EH (cell line): ENCODE measurements at regions not wholly inside any gene's neighbourhood (a gene's known extent, or its start where the extent isn't known, plus 50 kb on each side); places are given as distances from the start of the nearest gene placed in this dataset.
A peak's percentile ranks its signal among the peaks of the same experiment; 100 is the strongest.
"Not testable (repeated sequence)": the region's sequence is repeated elsewhere in the genome, so short reads cannot be mapped to it uniquely, and the experiment has no call there.

Source experiments
- DNase-seq: peaks from one replicate; pipeline ENCODE4 v3.0.0-alpha.2; 2015; ENCODE audit warnings: low read depth

DNA sequence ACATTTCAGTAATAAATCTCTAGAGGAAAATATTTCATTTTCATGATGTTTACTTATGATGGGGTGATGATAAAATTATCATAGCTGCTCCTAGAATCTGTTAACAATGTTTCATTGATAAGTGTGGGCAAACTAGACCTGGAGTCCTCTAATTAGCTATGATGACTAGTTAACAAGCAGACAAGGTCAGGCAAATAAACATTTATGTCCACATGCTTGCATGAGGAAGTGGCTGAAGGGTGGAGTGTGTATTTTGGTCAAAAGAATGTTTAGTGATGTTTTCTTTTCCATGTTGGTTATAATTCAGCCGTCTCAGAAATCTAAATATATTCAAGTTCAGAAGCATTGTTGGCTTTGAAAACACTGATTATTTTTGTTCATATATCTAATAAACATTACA, 99.9 kb upstream of the FN1 start:
- DNase-seq, result peak; percentile 79

DNA sequence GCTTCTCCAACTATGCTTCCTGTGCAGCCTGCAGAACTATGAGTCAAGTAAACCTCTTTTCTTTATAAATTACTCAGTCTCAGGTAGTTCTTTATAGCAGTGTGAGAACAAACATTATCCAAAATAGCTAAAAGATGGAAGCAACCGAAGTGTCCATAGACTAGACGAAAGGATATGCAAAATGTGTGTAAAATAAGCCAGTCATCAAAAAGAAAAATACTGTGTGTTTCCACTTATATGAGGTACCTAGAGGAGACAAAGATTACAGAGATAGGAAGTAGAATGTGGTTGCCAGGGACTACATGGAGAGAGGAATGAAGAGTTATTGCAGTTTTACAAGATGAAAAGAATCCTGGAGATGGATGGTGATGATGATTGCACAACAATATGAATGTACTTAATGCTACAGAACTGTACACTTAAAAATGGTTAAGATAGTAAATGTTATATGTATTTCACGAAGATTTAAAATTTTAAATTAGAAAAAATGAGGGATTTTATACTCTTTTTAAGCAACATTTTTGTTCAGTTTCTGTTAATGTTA, 99.3 kb upstream of the FN1 start:
- DNase-seq, result peak; percentile 83

DNA sequence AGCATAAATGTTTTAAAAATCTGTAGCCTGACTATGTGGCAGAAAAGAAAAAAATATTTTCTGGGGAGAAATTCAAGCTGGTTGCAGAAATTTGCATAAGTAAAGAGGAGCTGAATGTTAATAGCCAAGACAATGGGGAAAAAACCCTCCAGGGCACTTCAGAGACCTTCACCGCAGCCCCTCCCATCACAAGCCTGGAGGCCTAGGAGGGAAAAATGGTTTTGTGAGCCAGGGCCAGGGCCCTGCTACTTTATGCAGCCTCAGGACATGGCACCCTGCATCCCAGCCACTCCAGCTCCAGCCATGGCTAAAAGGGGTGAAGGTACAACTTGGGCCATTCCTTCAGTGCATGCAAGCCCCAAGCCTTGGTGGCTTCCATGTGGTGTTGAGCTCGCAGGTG, 97.8 kb upstream of the FN1 start:
- DNase-seq, result not testable (repeated sequence)

DNA sequence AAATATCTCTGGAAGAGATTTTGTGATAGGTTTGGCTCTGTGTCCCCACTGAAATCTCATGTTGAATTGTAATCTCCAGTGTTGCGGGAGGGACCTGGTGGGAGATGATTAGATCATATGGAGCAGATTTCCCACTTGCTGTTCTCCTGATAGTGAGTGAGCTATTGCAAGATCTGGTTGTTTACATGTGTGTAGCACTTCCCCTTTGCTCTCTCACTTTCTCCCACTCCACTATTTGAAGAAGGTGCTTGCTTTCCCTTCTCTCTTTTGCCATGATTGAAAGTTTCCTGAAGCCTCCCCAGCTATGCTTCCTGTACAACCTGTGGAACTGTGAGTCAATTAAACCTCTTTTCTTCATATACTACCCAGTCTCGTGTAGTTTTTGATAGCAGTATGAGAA, 97.0 kb upstream of the FN1 start:
- no peak for DNase-seq

DNA sequence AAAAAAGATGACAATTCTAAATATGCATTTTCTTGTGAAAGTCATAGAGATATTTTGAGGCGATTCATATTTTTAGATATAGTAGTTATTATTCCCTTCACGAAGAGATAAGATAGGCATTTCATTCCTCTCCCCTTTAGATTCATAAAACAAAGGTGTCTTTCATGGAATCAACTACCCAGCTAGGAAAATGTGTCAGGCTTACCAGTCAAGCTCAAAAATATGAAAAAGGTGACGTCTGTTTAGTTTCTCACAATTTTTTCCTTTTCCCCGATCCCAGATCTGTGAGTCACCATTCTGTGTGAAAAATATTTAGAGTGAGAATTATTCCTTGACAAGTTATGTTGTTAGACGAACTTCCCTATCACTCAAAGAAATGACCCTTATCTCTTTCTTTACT, 95.4 kb upstream of the FN1 start:
- DNase-seq, result peak; percentile 64

DNA sequence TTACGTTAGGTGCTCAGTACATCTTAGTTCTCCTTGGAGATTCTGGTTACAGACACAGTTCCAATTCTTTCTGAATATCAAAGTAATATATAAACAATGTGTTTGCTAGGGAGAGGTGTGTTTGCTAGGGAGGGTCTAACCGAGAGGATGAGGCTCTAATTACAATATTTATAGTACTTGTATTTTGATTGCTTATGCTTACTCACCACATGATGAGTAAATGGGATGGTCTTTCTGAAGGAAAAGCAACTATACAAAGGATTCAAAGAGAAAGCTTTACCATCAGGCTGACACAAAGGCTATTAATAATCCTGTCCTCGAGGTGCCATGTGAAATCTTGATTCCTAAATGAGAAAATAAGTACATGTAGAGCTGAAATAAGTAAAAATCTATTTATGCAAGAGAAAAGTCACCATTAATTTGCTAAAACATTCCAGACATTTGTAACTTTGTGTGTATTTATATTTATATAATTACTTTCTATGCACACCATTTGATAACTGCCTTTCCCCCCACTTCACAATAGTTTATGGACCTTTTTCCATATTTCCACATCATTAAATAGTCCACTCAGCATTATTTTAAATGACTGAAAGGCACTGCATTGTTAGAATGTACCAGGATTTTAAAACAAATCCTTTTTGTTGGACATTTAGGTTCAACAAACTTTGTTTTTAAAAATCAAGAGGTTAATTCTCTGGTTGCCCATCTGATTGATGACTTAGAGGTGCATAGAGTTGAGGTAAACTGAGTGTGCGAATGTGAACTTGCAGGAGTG, 94.5 kb upstream of the FN1 start:
- DNase-seq, result peak; percentile 56

DNA sequence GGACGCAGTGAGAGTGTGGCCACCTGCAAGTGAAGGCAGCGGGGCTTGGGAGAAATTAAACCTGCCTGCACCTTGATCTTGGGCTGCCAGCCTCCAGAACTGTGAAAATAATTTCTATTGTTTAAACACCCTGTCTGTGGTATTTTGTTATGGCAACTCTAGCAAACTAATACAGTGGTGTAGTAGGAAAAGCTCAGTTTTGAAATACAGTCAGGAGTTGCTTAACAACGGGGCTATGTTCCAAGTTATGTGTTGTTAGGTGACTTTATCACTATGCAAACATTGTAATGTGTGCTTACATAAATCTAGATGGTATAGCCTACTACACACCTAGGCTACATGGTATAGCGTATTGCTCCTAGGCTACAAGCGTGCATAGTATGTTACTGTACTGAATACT, 93.4 kb upstream of the FN1 start:
- peak; percentile 63 for DNase-seq

DNA sequence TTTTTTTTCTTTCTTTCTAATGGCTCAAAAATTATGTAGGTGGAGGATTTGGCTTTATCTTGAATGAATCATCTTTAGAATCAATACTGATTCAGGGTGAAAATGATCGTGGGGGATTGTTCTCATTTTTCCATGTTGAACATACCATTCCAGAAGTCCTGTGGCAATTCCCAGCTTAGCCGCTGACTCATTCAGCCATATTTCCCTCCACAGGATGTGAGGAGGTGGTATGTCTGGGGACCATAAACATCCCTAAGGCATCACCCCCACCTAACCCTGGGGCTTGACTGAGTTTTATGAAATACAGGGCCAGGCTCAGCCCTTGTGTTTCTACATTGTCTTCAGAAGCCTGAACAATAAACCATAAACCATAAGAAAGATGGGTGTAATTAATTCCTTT, 92.7 kb upstream of the FN1 start:
- DNase-seq, result peak; percentile 99

DNA sequence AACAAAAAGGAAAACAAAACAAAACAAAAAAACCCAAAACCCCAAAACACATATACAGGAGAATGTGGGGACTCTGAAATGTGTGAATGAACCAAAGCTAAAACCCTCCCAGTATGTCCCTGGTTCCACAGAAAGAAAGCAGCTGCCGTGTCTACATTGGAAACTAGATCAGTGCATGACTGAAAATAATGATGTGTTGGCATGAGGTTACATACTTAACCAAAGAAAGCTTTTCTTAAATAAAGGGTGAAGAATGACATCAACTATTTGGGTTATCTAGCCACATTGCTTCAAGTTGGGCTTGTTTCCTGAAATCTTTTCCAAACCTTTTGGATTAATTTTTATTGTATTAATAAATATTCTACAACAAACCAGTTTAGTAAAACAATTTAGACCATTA, 91.9 kb upstream of the FN1 start:
- peak; percentile 78 for DNase-seq

DNA sequence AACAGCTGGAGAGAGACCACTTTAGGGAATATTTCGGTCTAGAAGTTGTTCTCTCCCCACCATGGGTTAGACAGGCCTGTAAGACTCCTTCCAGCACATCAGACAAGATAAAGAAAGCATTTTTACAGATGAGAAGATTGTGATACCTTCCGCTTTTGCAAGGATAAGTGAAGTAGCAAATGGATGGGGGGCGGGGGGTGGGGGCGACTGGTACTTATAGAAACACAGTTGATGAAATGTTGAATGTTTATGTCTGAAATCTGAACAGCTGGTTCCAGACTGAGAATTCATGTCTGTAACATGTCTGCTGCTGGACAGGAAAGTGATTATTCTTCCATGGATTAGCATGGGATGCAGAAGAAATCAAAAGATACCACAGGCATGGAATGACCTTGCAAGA, 90.5 kb upstream of the FN1 start:
- no peak for DNase-seq

DNA sequence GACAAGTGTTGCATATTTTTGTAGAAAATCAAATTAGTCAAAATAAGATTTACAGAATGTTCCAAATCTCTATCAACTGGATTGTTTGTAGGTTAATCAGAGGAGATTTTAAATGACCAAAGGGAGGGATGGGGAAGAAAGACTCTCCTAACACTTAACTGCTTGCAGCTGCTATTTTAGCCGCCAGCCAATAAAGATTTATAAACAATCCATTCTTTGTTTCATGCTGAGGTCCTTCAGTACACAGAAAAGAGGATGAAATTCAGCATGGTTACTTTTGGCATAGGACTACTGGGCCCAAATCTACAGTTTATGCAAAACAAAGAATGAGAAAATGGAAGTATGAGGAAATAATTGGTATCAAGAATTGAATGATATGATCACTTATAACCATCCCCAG, 86.4 kb upstream of the FN1 start:
- peak; percentile 22 for DNase-seq

DNA sequence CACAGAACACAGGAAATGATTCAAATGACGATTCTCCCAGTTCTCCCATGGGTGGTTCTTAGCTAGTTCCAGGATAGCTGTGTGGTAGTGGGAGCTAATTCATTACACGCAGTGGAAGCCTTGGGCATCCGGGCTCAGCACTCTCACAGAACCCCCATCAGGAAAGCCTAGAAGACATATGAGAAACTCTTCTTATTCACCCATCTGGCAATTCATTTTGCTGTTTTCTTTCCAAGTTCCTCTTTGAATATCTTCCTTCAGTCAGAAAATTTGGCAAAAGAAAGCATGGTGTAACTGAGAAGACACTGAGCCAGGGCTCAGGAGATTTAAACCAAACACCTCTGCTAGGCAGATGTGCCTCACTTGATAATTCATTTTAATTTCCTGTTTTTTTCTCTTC, 85.2 kb upstream of the FN1 start:
- no peak for DNase-seq

DNA sequence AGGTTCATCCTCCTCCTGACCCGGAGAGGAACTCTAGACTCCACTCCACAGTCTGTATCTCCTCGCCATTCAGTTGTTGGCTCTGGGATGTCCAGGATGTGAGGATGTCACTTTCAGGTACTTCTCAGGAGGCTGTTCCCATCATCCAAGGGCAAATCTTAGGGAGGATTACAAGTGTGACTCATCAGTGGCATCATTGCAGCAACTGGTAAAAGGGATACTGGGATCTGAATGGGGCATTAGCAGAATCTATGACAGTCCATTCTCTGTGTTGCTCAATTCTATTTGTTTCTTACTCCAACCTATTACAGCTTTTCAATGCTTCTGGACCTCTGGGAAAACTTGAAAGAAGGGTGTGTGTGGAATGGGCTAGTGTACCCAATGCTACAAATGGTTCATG, 81.5 kb upstream of the FN1 start:
- DNase-seq, result no peak

DNA sequence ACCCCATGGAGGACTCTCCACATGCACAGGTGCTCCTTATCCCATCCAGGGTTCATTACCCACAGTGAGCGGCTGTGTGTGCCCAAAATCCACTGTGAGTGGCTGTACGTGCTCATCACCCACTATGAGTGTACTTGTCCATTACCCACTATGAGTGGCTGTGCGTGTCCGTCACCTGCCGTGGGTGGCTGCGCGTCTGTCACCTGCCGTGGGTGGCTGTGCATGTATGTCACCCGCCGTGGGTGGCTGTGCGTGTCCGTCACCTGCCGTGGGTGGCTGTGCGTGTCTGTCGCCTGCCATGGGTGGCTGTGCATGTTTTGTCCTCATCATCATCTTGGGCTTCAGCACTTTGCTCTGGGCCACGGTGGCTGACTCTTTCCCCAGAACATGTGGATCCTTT, 78.6 kb upstream of the FN1 start:
- DNase-seq, result no peak

DNA sequence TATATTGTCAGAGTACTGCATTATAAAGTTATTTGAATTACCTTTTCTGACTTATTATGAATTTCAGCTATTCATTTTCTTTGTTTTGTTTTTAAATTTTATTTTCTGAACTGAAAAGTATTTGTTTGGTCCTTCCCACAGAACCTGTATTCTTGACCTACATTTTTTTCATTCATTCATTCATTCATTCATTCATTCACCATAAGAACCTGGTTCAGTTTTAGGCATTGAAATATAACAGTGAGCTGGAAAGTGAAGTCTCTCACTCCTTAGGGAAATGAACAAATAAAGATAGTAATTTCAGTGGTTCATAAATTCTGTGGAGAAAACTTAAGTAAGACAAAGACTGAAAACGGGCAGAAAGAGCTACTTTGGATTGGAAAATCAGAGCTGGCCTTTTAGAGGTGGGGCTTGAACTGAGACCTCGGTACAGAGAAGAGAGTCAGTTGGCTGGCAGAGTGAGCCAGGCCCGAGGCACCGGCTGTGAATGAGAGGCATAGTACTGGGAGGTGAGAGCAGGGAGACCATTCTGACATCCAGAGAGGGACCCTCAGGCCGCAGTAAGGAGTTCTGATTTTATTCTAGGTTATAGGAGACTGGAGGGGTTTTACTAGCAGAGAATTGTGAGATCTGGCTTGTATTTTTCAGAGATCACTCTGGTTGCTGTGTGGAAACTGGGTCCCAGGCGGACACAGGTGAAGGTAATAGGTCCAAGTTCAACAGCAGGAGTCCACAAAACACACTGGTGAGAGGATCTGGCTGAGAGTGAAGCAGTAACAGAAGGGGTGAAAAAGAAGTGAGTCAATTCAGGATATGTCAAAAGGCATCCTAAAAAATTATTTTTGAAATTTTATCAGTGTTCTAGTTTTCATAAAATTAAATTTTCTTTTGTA, 75.8 kb upstream of the FN1 start:
- no peak for DNase-seq

DNA sequence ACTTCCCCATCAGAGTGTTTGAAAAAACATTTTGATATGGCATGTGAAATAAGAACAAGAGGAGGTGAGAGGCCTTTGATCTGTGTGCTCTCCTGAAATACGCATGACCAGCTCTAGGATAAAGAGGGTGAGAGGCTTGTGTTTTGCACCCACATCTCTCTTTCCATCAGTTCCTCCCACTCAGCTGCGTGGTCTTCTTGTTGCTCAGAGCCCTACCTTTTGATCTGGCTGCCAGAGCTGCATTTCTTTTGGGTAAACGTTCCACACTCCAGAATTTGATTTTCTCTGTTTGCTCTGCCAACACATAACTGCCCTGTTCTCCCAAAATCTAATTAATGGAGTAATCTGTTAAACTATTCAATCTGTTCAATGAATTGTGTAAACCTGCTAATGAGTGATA, 72.0 kb upstream of the FN1 start:
- DNase-seq, result no peak

DNA sequence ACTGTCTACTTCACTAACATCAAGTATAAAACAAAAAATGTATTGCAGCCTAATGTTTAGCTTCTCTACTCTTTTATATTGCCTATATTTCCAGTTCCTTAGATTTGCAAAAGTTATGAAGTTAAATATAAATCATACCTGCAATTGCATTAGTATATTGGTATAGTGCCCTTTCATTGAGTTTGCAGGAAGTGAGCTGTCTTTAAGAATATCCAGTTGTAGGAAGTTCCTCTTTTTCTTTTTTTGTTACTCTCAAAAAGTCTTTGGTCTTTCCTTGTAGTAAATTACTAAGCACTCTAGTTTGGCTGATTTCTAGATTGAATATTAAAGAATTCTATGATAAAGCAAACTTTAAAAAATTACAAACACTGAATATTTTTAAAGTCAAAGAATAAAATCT, 71.3 kb upstream of the FN1 start:
- DNase-seq, result no peak

DNA sequence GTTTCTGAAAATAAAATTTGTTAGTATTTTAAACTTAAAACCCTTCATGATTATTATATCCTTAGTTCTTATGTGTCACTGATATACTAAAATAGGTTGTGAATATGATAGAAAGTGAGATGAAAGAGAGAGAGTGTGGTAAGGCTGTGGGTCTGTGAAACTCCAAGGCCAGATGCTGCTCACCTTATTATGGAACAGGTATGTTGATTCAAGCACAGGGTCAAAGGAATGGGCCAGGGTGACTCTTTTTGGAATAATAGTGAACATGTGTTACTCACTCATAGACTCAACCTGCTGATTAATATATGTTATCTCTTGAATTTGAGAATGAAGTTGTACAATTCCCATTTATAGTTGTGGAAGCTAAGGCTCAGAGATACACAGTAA, 70.7 kb upstream of the FN1 start:
- no peak for DNase-seq

DNA sequence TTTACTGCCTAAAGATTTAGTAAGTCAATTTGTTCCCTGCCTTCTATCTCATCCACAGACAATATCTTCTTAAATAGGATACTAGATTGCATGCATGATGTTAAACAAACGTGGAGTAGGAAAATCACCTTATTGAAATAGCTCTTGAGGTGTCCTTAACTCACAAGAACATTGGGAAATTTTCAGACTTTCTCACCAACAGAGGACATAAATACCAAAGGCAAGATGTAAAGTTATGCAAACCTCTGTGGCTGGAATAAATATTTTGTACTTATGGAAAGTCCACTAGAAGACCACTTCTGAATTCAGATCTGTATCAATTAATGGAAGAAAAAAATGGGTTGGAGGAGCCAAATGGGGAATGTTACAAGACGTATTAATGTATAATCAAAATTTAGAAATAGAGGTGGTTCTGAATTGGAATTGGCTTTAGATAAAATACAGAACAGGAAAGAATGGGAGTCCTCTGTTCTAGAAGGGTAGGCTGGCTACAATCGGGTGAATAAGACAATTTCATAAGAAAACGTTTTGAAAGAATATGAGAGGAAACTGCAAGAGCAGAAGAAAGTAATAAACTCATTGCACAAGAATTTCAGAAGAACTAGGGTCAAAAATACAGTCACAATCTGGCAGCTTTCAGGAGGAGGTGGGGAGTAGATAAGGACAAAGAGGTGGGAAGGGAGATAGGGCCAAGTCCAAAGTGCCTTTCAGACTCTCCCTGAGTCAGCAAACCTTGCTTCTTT, 69.3 kb upstream of the FN1 start:
- peak; percentile 66 for DNase-seq

DNA sequence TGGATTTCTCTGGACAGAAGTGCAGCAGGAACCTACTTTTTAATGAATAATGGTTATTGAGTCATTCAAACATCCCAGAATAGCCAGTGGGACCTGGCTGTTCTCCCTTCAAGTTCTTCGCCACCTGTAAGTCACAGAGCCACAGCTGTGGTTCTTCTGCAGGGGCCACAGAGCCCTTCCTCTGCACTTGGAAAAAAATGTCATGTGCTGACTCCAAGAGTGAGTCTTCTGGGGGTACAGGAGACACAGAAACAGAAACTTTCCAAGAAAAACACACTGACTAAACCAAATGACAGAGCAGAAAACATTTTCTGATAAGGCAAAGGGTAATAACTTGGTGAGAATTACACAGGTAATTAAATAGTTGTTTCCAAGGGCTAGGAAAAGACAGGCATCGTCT, 68.7 kb upstream of the FN1 start:
- DNase-seq, result no peak

DNA sequence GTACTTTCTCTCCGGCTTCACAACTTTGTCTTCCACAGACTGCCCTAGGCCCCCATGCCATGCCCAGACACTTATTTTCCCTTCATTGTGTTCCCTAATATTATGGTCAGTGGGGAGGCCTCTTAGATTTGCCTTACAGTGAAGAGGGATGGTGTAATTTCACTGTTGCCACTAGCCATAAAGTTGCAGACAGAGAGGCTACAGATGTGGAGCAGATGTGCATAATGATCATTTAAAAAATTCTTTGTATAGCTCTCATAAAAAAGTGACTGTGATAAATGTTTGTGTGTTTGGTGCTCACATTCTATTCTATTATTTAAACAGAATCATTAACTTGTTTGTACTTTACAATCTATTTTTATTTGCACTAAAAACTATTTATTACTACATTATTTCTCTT, 67.5 kb upstream of the FN1 start:
- DNase-seq, result no peak

DNA sequence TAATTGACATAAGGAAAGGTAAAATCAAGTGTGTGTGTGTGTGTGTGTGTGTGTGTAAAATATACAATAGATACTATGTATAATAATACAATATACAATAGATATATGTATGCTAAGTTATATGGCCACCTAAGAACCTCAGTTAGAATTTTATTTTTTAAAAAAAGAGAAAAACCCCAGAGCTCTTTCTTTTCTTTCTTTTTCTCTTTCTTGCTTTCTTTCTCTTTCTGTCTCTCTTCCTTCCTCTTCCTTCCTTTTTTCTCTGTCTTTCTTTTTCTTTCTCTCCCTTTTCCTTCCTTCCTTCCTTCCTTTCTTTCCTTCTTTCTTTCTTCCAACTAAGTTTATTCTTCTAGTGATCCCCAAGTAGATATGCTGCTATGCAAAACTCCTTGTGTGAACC, 64.6 kb upstream of the FN1 start:
- no peak for DNase-seq

DNA sequence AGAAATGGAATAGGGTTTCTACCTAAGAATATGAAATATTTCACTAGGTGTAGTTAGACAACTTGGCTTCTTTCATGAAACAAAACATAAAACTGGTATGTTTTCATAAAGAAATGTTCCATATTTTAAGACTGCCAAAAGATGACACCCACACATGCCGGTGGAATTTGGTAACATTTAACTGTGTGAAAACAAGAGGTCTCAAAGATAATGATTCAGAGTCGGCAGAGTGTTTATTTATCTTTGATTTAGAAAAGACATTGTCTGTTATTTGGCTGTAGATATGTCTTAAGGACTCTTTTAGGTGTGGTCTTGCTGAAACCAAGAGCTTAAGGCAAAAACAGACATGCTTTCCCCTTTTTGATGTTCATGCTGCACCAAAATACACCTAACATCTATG, 63.5 kb upstream of the FN1 start:
- DNase-seq, result peak; percentile 79
